ENCODE measurements at regions not wholly inside any gene's neighbourhood (a gene's known extent, or its start where the extent isn't known, plus 50 kb on each side); places are given as distances from the start of the nearest gene placed in this dataset.
A peak's percentile ranks its signal among the peaks of the same experiment; 100 is the strongest.

GRCh38 chr7:153090209-153090608 is 330.7 kb downstream of the ACTR3B start:
- no peak for DNase-seq

GRCh38 chr7:153090764-153091163 is 331.2 kb downstream of the ACTR3B start:
- no peak for DNase-seq

GRCh38 chr7:153091477-153091876 is 331.9 kb downstream of the ACTR3B start:
- no peak for DNase-seq

- no peak for DNase-seq
Measured at GRCh38 chr7:153097511-153098201, 338.1 kb downstream of the ACTR3B start.

- no peak for DNase-seq
Measured at GRCh38 chr7:153099235-153099634, 339.7 kb downstream of the ACTR3B start.

GRCh38 chr7:153100691-153101237 is 341.2 kb downstream of the ACTR3B start:
- DNase-seq = no peak

- DNase-seq = peak; percentile 12
Measured at GRCh38 chr7:153103202-153103601, 343.6 kb downstream of the ACTR3B start.

- no peak for DNase-seq
Measured at GRCh38 chr7:153107826-153108225, 348.3 kb downstream of the ACTR3B start.

- DNase-seq = no peak
Measured at GRCh38 chr7:153109566-153109965, 350.0 kb downstream of the ACTR3B start.

- no peak for DNase-seq
Measured at GRCh38 chr7:153110606-153111005, 351.1 kb downstream of the ACTR3B start.

- DNase-seq = peak; percentile 37
Measured at GRCh38 chr7:153122255-153122654, 362.7 kb downstream of the ACTR3B start.

GRCh38 chr7:153130052-153130451 is 370.5 kb downstream of the ACTR3B start:
- DNase-seq = no peak

GRCh38 chr7:153151766-153152165 is 392.2 kb downstream of the ACTR3B start:
- no peak for DNase-seq

GRCh38 chr7:153152801-153153422 is 393.4 kb downstream of the ACTR3B start:
- no peak for DNase-seq

GRCh38 chr7:153158149-153158548 is 398.6 kb downstream of the ACTR3B start:
- DNase-seq = no peak

GRCh38 chr7:153170287-153170686 is 410.7 kb downstream of the ACTR3B start:
- no peak for DNase-seq

- no peak for DNase-seq
Measured at GRCh38 chr7:153185936-153186335, 426.4 kb downstream of the ACTR3B start.

- no peak for DNase-seq
Measured at GRCh38 chr7:153188161-153188560, 428.6 kb downstream of the ACTR3B start.

GRCh38 chr7:153188630-153189029 is 429.1 kb downstream of the ACTR3B start:
- DNase-seq = no peak

GRCh38 chr7:153190452-153190851 is 430.9 kb downstream of the ACTR3B start:
- peak; percentile 59 for DNase-seq

GRCh38 chr7:153190986-153191385 is 431.4 kb downstream of the ACTR3B start:
- DNase-seq = no peak

GRCh38 chr7:153193144-153193595 is 433.6 kb downstream of the ACTR3B start:
- DNase-seq = peak; percentile 55

GRCh38 chr7:153217032-153217431 is 457.5 kb downstream of the ACTR3B start:
- DNase-seq = no peak

- DNase-seq = no peak
Measured at GRCh38 chr7:153224890-153225289, 465.3 kb downstream of the ACTR3B start.

Measured in NCI-H82 (cell line).